ENCODE measurements at regions not wholly inside any gene's neighbourhood (a gene's known extent, or its start where the extent isn't known, plus 50 kb on each side); places are given as distances from the start of the nearest gene placed in this dataset.

GRCh38 chr1:243968413-243968812, 82.7 kb upstream of the ZBTB18 start:
- Histone ChIP-seq H3K4me3 (no peak overlapping the region), H3K27me3 (no peaks in the 10 kb centered on the region), H3K27ac (no peak overlapping the region), H3K9me3 (no peaks in the 10 kb centered on the region), H3K36me3 (no peaks in the 10 kb centered on the region), H3K4me1 (no peaks in the 10 kb centered on the region)
- no peak for TF ChIP-seq CTCF (IDR thresholded peaks at IDR 0.05)
- no peak for DNase-seq (ENCODE audit: low spot score in 2 of 2)
- intact Hi-C loops (cut with DNase I): no loop called here

- H3K4me3 ChIP-seq: no peak overlapping the region
- no peak overlapping the region for H3K27ac ChIP-seq
- intact Hi-C loops (cut with DNase I): no loop called here
- TF ChIP-seq CTCF (IDR thresholded peaks at IDR 0.05): no peak
- DNase-seq (ENCODE audit: low spot score in 2 of 2): no peak
- no peaks in the 10 kb centered on the region for H3K36me3 ChIP-seq
- no peaks in the 10 kb centered on the region for H3K4me1 ChIP-seq
- H3K27me3 ChIP-seq: no peaks in the 10 kb centered on the region
- no peaks in the 10 kb centered on the region for H3K9me3 ChIP-seq
Measured at GRCh38 chr1:243964915-243965314, 86.2 kb upstream of the ZBTB18 start.

GRCh38 chr1:243963571-243963970, 87.5 kb upstream of the ZBTB18 start:
- TF ChIP-seq CTCF (IDR thresholded peaks at IDR 0.05): no peak
- no peak for DNase-seq (ENCODE audit: low spot score in 2 of 2)
- H3K36me3 ChIP-seq: no peaks in the 10 kb centered on the region
- intact Hi-C loops (cut with DNase I): no loop called here
- H3K27me3 ChIP-seq: no peaks in the 10 kb centered on the region
- H3K27ac ChIP-seq: no peak overlapping the region
- H3K4me3 ChIP-seq: no peak overlapping the region
- no peaks in the 10 kb centered on the region for H3K4me1 ChIP-seq
- H3K9me3 ChIP-seq: no peaks in the 10 kb centered on the region

- TF ChIP-seq CTCF (IDR thresholded peaks at IDR 0.05): no peak
- H3K4me3 ChIP-seq: no peak overlapping the region
- H3K27ac ChIP-seq: no peak overlapping the region
- H3K4me1 ChIP-seq: no peaks in the 10 kb centered on the region
- H3K36me3 ChIP-seq: no peaks in the 10 kb centered on the region
- no peaks in the 10 kb centered on the region for H3K9me3 ChIP-seq
- no peaks in the 10 kb centered on the region for H3K27me3 ChIP-seq
- no peak for DNase-seq (ENCODE audit: low spot score in 2 of 2)
- intact Hi-C loops (cut with DNase I): no loop called here
Measured at GRCh38 chr1:243962541-243962940, 88.5 kb upstream of the ZBTB18 start.

GRCh38 chr1:243959998-243960397, 91.1 kb upstream of the ZBTB18 start:
- no peak for DNase-seq (ENCODE audit: low spot score in 2 of 2)
- TF ChIP-seq CTCF (IDR thresholded peaks at IDR 0.05): no peak
- no peak overlapping the region for H3K27ac ChIP-seq
- intact Hi-C loops (cut with DNase I): no loop called here
- H3K36me3 ChIP-seq: no peaks in the 10 kb centered on the region
- H3K4me1 ChIP-seq: no peaks in the 10 kb centered on the region
- no peaks in the 10 kb centered on the region for H3K27me3 ChIP-seq
- no peaks in the 10 kb centered on the region for H3K9me3 ChIP-seq
- no peak overlapping the region for H3K4me3 ChIP-seq

- intact Hi-C loops (cut with DNase I): no loop called here
- H3K27me3 ChIP-seq: no peaks in the 10 kb centered on the region
- no peak for TF ChIP-seq CTCF (IDR thresholded peaks at IDR 0.05)
- H3K4me3 ChIP-seq: no peak overlapping the region
- H3K36me3 ChIP-seq: no peaks in the 10 kb centered on the region
- no peaks in the 10 kb centered on the region for H3K9me3 ChIP-seq
- DNase-seq (ENCODE audit: low spot score in 2 of 2): no peak
- H3K27ac ChIP-seq: no peak overlapping the region
- H3K4me1 ChIP-seq: no peaks in the 10 kb centered on the region
Measured at GRCh38 chr1:243957141-243957540, 93.9 kb upstream of the ZBTB18 start.
